Activated CD8-positive, alpha-beta T cell treated with anti-CD3 and anti-CD28 coated beads for 36 hours (primary cell): ENCODE measurements at regions not wholly inside any gene's neighbourhood (a gene's known extent, or its start where the extent isn't known, plus 50 kb on each side); places are given as distances from the start of the nearest gene placed in this dataset.

Source experiments
- ATAC-seq: fragments of 200-7000 bp; cut with Tn5 transposase; one replicate; pipeline ENCODE4 v1.10.0; 2021; ENCODE audit warnings: mild to moderate bottlenecking, moderate library complexity
- CTCF ChIA-PET: fragments of 350-600 bp; sonication (Branson Sonifier 250); formaldehyde crosslinking; loops from one replicate; lab custom pipeline; 2021; ENCODE audit warnings: antibody characterized with exemption; lab: Charles Lee
- POLR2A ChIA-PET: fragments of 350-600 bp; sonication (Branson Sonifier 250); formaldehyde crosslinking; loops from one replicate; lab custom pipeline; 2021; ENCODE audit warnings: antibody characterized with exemption; lab: Charles Lee
- DNase-seq: peaks from one replicate; pipeline ENCODE4 v3.0.0-alpha.2; 2020
- H3K27ac Mint-ChIP-seq: one replicate; pipeline ENCODE4 v1.8.0; 2021; ENCODE audit warnings: mild to moderate bottlenecking, mixed read lengths
- H3K27me3 Mint-ChIP-seq: one replicate; pipeline ENCODE4 v1.8.0; 2021; ENCODE audit warnings: mixed read lengths
- H3K36me3 Mint-ChIP-seq: one replicate; pipeline ENCODE4 v1.8.0; 2021; ENCODE audit warnings: low read depth, mixed read lengths
- H3K4me1 Mint-ChIP-seq: one replicate; pipeline ENCODE4 v1.8.0; 2021; ENCODE audit warnings: low read depth, mixed read lengths
- H3K4me3 Mint-ChIP-seq: one replicate; pipeline ENCODE4 v1.8.0; 2021; ENCODE audit warnings: mild to moderate bottlenecking, moderate library complexity, mixed read lengths
- H3K9me3 Mint-ChIP-seq: one replicate; pipeline ENCODE4 v1.8.0; 2021; ENCODE audit warnings: mixed read lengths
- intact Hi-C: fragments of 100-400 bp; cut with micrococcal nuclease; formaldehyde crosslinking; loops from one replicate; pipeline ENCODE4 v1.10.0; 2022
- TF ChIP-seq, protein P1 (sequence below): fragments of 200-600 bp; IDR thresholded peaks from one replicate; pipeline ENCODE4 v1.8.0; 2022; ENCODE audit warnings: antibody characterized with exemption, mild to moderate bottlenecking

DNA sequence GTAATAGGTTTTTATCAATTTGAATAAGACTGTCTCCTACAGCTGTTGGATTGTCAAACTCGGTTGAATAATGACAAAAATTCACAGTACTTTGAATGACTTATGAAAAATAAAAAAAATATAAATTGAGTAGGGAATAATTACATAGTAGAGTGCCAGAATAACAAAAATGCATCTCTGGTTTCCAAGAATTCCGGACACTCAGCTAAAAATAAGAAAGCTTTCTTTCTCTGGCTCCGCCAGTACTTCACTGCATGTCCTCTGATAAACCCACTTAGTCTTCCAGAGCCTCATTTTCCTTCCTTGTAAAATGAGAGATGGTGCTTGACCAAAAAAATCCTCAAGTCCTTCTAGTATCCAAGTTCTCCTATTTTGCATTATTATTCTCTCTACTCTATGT, 374.6 kb upstream of the LUZP2 start:
- POLR2A ChIA-PET, result no interaction called here

DNA sequence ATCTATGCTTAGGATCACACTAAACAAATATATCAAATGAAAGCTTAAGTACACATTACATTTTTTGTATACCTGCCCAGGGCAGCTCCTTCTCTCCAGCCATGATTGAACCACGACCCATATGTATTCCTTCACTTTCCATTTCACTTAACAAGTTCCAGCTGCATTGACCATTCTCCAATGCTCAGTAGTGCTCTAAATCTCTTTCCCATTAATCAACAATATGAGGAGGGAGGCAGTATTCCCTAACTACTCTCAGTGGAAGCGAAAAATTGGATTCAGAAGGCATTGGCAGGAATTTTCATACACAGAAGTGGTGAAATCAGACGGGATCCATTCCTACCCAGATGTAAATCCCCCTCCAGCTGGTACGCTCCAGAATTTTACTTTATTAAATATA, 372.0 kb upstream of the LUZP2 start:
- no peaks in the 10 kb centered on the region for H3K9me3 Mint-ChIP-seq
- H3K27ac Mint-ChIP-seq, result no peak overlapping the region
- CTCF ChIA-PET, result no interaction called here
- no peaks in the 10 kb centered on the region for H3K36me3 Mint-ChIP-seq
- no peak overlapping the region for H3K4me3 Mint-ChIP-seq
- TF ChIP-seq, protein P1, sequence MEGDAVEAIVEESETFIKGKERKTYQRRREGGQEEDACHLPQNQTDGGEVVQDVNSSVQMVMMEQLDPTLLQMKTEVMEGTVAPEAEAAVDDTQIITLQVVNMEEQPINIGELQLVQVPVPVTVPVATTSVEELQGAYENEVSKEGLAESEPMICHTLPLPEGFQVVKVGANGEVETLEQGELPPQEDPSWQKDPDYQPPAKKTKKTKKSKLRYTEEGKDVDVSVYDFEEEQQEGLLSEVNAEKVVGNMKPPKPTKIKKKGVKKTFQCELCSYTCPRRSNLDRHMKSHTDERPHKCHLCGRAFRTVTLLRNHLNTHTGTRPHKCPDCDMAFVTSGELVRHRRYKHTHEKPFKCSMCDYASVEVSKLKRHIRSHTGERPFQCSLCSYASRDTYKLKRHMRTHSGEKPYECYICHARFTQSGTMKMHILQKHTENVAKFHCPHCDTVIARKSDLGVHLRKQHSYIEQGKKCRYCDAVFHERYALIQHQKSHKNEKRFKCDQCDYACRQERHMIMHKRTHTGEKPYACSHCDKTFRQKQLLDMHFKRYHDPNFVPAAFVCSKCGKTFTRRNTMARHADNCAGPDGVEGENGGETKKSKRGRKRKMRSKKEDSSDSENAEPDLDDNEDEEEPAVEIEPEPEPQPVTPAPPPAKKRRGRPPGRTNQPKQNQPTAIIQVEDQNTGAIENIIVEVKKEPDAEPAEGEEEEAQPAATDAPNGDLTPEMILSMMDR, result no peak
- intact Hi-C loops, result no loop called here
- no peak for DNase-seq
- POLR2A ChIA-PET, result no interaction called here
- ATAC-seq, result no peak
- H3K4me1 Mint-ChIP-seq, result no peaks in the 10 kb centered on the region
- H3K27me3 Mint-ChIP-seq, result no peaks in the 10 kb centered on the region

More for the DNA sequence above, 374.6 kb upstream of the LUZP2 start:
- Mint-ChIP-seq H3K27me3 (no peaks in the 10 kb centered on the region), H3K27ac (no peak overlapping the region), H3K4me1 (no peaks in the 10 kb centered on the region), H3K9me3 (no peaks in the 10 kb centered on the region), H3K4me3 (no peak overlapping the region), H3K36me3 (no peaks in the 10 kb centered on the region)
- intact Hi-C loops, result no loop called here
- DNase-seq (no peak), ATAC-seq (no peak)
- TF ChIP-seq, protein P1, result no peak
- CTCF ChIA-PET, result no interaction called here

DNA sequence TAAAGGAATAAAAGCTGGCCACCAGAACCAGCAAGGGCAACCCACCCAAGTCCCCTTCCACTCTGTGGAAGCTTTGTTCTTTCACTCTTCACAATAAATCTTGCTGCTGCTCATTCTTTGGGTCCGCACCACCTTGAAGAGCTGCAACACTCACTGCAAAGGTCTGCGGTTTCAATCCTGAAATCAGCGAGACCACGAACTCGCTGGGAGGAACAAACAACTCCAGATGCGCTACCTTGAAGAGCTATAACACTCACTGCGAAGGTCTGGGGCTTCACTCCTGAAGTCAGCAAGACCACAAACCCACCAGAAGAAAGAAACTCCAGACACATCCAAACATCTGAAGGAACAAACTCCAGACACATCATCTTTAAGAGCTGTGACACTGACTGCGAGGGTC, 365.2 kb upstream of the LUZP2 start:
- TF ChIP-seq, protein P1, result no peak
- intact Hi-C loops, result no loop called here
- ChIA-PET CTCF (no interaction called here), POLR2A (no interaction called here)
- H3K27ac Mint-ChIP-seq, result no peak overlapping the region
- ATAC-seq, result no peak
- H3K27me3 Mint-ChIP-seq, result no peaks in the 10 kb centered on the region
- no peak for DNase-seq
- H3K36me3 Mint-ChIP-seq, result no peaks in the 10 kb centered on the region
- H3K4me3 Mint-ChIP-seq, result no peak overlapping the region
- no peaks in the 10 kb centered on the region for H3K4me1 Mint-ChIP-seq
- H3K9me3 Mint-ChIP-seq, result peaks cover 2% of the 10 kb centered on the region

DNA sequence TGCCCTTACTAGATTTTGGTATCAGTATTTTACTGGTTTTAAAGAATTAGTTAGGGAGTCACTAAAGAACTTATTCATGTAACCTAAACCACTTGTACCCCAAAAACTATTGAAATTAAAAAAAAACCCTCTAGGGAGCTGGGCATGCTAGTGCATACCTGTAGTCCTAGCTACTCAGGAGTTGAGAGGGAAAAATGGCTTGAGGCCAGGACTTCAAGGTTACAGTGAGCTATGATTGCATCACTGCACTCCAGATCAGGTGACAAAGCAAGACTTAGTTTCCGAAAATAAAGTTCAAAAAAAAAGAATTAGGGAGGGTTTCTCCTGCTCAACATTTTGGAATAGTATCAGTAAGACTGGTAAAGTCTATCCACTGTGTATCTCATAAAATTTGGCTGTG, 364.4 kb upstream of the LUZP2 start:
- peaks cover 2% of the 10 kb centered on the region for H3K9me3 Mint-ChIP-seq
- TF ChIP-seq, protein P1, result no peak
- H3K4me1 Mint-ChIP-seq, result no peaks in the 10 kb centered on the region
- no peak overlapping the region for H3K4me3 Mint-ChIP-seq
- ATAC-seq (no peak), DNase-seq (no peak)
- no peak overlapping the region for H3K27ac Mint-ChIP-seq
- intact Hi-C loops, result no loop called here
- no peaks in the 10 kb centered on the region for H3K27me3 Mint-ChIP-seq
- H3K36me3 Mint-ChIP-seq, result no peaks in the 10 kb centered on the region
- CTCF ChIA-PET, result no interaction called here
- POLR2A ChIA-PET, result no interaction called here

DNA sequence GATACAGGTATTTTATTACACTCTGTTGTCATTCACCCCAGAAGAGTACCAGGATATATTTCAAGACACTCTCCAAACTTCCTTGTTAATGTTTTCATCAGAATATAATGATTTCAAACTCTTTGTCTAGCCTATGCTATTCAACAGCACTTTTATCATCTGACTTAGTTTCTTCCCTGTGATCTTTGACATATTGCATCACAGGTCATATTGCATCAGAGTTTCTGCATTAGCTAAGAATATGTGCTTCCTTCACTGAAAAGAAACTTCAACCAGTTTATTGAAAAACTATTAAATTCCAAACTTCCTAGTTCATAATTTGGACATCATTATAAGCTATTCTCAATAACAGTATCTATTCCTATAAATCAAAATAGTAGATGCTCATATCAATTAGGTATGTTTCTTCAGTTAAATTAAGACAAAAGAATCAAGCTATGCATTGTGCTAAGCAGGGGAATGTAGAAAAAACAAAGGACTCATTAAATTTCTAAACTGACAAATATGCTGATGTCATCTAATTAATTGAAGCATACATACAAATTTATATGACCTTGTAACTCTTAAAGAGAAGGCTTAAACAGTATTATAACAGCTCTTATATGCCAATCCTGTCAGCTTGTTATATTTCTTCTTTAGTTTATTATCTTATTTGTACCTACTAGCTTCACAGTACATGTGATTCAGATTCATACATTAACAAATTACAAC, 361.8 kb upstream of the LUZP2 start:
- H3K4me1 Mint-ChIP-seq, result no peaks in the 10 kb centered on the region
- intact Hi-C loops, result no loop called here
- H3K4me3 Mint-ChIP-seq, result no peak overlapping the region
- H3K27ac Mint-ChIP-seq, result no peak overlapping the region
- CTCF ChIA-PET, result no interaction called here
- peaks cover 2% of the 10 kb centered on the region for H3K9me3 Mint-ChIP-seq
- no peak for ATAC-seq
- no peak for DNase-seq
- TF ChIP-seq, protein P1, result no peak
- no peaks in the 10 kb centered on the region for H3K27me3 Mint-ChIP-seq
- no peaks in the 10 kb centered on the region for H3K36me3 Mint-ChIP-seq
- POLR2A ChIA-PET, result no interaction called here
